Muscle layer of colon (tissue), 2 donors: ENCODE measurements at regions not wholly inside any gene's neighbourhood (a gene's known extent, or its start where the extent isn't known, plus 50 kb on each side); places are given as distances from the start of the nearest gene placed in this dataset.

ENCODE experiments used
- H3K27ac ChIP-seq: one replicate; pipeline ENCODE4 v1.7.0; 2013; ENCODE audit warnings: low read depth, mild to moderate bottlenecking, low read length, moderate library complexity
- H3K27me3 ChIP-seq, 2 donors: one replicate each; pipeline ENCODE4 v1.7.0; 2013; ENCODE audit warnings: low read length in 2 of 2, mild to moderate bottlenecking in 2 of 2; ENCODE audit not compliant: insufficient read depth in 2 of 2, control insufficient read depth in 1 of 2
- H3K36me3 ChIP-seq: one replicate; pipeline ENCODE4 v1.7.0; 2013; ENCODE audit warnings: mild to moderate bottlenecking, low read length; ENCODE audit not compliant: insufficient read depth
- H3K4me1 ChIP-seq: one replicate; pipeline ENCODE4 v1.7.0; 2013; ENCODE audit warnings: mild to moderate bottlenecking, low read length; ENCODE audit not compliant: insufficient read depth
- H3K4me3 ChIP-seq, 2 donors: one replicate each; pipeline ENCODE4 v1.7.0; 2013; ENCODE audit warnings: low read length in 2 of 2, low read depth in 1 of 2, mild to moderate bottlenecking in 1 of 2, moderate library complexity in 1 of 2
- H3K9ac ChIP-seq: one replicate; pipeline ENCODE4 v1.7.0; 2013; ENCODE audit warnings: low read length
- H3K9me3 ChIP-seq: one replicate; pipeline ENCODE4 v1.7.0; 2013; ENCODE audit warnings: mild to moderate bottlenecking, low read length
- donor health status: abdominal sarcoma.
- donor health status: Adenocarcinoma of cecum.

GRCh38 chr4:38231626-38232025 is 271.4 kb downstream of the PTTG2 start:
- no peak overlapping the region for H3K27ac ChIP-seq
- H3K4me3 ChIP-seq: no peak overlapping the region
- no peaks in the 10 kb centered on the region for H3K36me3 ChIP-seq
- no peaks in the 10 kb centered on the region for H3K9me3 ChIP-seq
- H3K4me1 ChIP-seq: peaks cover 20% of the 10 kb centered on the region
- no peaks in the 10 kb centered on the region for H3K27me3 ChIP-seq
- H3K9ac ChIP-seq: no peak overlapping the region

- no peaks in the 10 kb centered on the region for H3K36me3 ChIP-seq
- peaks cover 22% of the 10 kb centered on the region for H3K4me1 ChIP-seq
- no peak overlapping the region for H3K4me3 ChIP-seq
- H3K9ac ChIP-seq: no peak overlapping the region
- no peak overlapping the region for H3K27ac ChIP-seq
- H3K9me3 ChIP-seq: no peaks in the 10 kb centered on the region
- no peaks in the 10 kb centered on the region for H3K27me3 ChIP-seq
These were observed 272.5 kb downstream of the PTTG2 start for GRCh38 chr4:38232741-38233140.

- Histone ChIP-seq H3K27me3 (no peaks in the 10 kb centered on the region), H3K36me3 (no peaks in the 10 kb centered on the region), H3K4me1 (peaks cover 22% of the 10 kb centered on the region), H3K27ac (no peak overlapping the region), H3K9ac (no peak overlapping the region), H3K9me3 (no peaks in the 10 kb centered on the region), H3K4me3 (no peak overlapping the region)
These were observed 273.7 kb downstream of the PTTG2 start for GRCh38 chr4:38233727-38234480.

GRCh38 chr4:38235354-38235753 is 275.2 kb downstream of the PTTG2 start:
- H3K27ac ChIP-seq: no peak overlapping the region
- no peaks in the 10 kb centered on the region for H3K27me3 ChIP-seq
- H3K36me3 ChIP-seq: no peaks in the 10 kb centered on the region
- H3K4me3 ChIP-seq: no peak overlapping the region
- H3K9ac ChIP-seq: no peak overlapping the region
- H3K9me3 ChIP-seq: no peaks in the 10 kb centered on the region
- H3K4me1 ChIP-seq: peaks cover 22% of the 10 kb centered on the region

- Histone ChIP-seq H3K36me3 (no peaks in the 10 kb centered on the region), H3K4me1 (peaks cover 22% of the 10 kb centered on the region), H3K4me3 (no peak overlapping the region), H3K9ac (no peak overlapping the region), H3K9me3 (no peaks in the 10 kb centered on the region), H3K27me3 (no peaks in the 10 kb centered on the region), H3K27ac (peak overlapping the region; percentile 31)
These were observed 275.8 kb downstream of the PTTG2 start for GRCh38 chr4:38236003-38236402.

GRCh38 chr4:38236503-38236902 is 276.3 kb downstream of the PTTG2 start:
- H3K27me3 ChIP-seq: no peaks in the 10 kb centered on the region
- H3K4me3 ChIP-seq: no peak overlapping the region
- no peaks in the 10 kb centered on the region for H3K9me3 ChIP-seq
- H3K9ac ChIP-seq: no peak overlapping the region
- H3K36me3 ChIP-seq: no peaks in the 10 kb centered on the region
- peaks cover 22% of the 10 kb centered on the region for H3K4me1 ChIP-seq
- no peak overlapping the region for H3K27ac ChIP-seq

GRCh38 chr4:38237139-38237538 is 276.9 kb downstream of the PTTG2 start:
- Histone ChIP-seq H3K9ac (no peak overlapping the region), H3K4me1 (peaks cover 22% of the 10 kb centered on the region), H3K27ac (no peak overlapping the region), H3K4me3 (no peak overlapping the region), H3K27me3 (no peaks in the 10 kb centered on the region), H3K9me3 (no peaks in the 10 kb centered on the region), H3K36me3 (no peaks in the 10 kb centered on the region)

- Histone ChIP-seq H3K9ac (no peak overlapping the region), H3K4me1 (peaks cover 11% of the 10 kb centered on the region), H3K36me3 (no peaks in the 10 kb centered on the region), H3K27ac (no peak overlapping the region), H3K9me3 (no peaks in the 10 kb centered on the region), H3K27me3 (no peaks in the 10 kb centered on the region), H3K4me3 (no peak overlapping the region)
These were observed 281.3 kb downstream of the PTTG2 start for GRCh38 chr4:38241541-38241940.

GRCh38 chr4:38242101-38242500 is 281.9 kb downstream of the PTTG2 start:
- no peaks in the 10 kb centered on the region for H3K27me3 ChIP-seq
- no peak overlapping the region for H3K9ac ChIP-seq
- H3K27ac ChIP-seq: no peak overlapping the region
- peaks cover 8% of the 10 kb centered on the region for H3K4me1 ChIP-seq
- no peaks in the 10 kb centered on the region for H3K36me3 ChIP-seq
- no peak overlapping the region for H3K4me3 ChIP-seq
- H3K9me3 ChIP-seq: no peaks in the 10 kb centered on the region

- H3K4me1 ChIP-seq: peaks cover 8% of the 10 kb centered on the region
- no peaks in the 10 kb centered on the region for H3K36me3 ChIP-seq
- no peak overlapping the region for H3K9ac ChIP-seq
- H3K27ac ChIP-seq: no peak overlapping the region
- H3K27me3 ChIP-seq: no peaks in the 10 kb centered on the region
- no peaks in the 10 kb centered on the region for H3K9me3 ChIP-seq
- H3K4me3 ChIP-seq: no peak overlapping the region
These were observed 282.7 kb downstream of the PTTG2 start for GRCh38 chr4:38242822-38243387.

GRCh38 chr4:38243388-38244053 is 283.3 kb downstream of the PTTG2 start:
- H3K9ac ChIP-seq: no peak overlapping the region
- H3K36me3 ChIP-seq: no peaks in the 10 kb centered on the region
- H3K9me3 ChIP-seq: no peaks in the 10 kb centered on the region
- H3K4me3 ChIP-seq: no peak overlapping the region
- no peaks in the 10 kb centered on the region for H3K27me3 ChIP-seq
- H3K4me1 ChIP-seq: peaks cover 8% of the 10 kb centered on the region
- no peak overlapping the region for H3K27ac ChIP-seq
